IMR-90 (cell line): ENCODE measurements at regions not wholly inside any gene's neighbourhood (a gene's known extent, or its start where the extent isn't known, plus 50 kb on each side); places are given as distances from the start of the nearest gene placed in this dataset.

Experiments used
- ATAC-seq: fragments of 200-7000 bp; cut with Tn5 transposase; 2 replicates; pipeline ENCODE4 v1.9.1; 2020; ENCODE audit warnings: low read depth, mild to moderate bottlenecking, moderate library complexity
- BruUV-seq: library from RNA; stranded (reverse); fragments of 400-500 nt; replicated peaks from 2 replicates; lab custom pipeline; 2021; lab: Mats Ljungman, UMichigan
- CTCF ChIA-PET: fragments of 300-600 bp; formaldehyde crosslinking; extraction: SDS; loops from one replicate; lab custom pipeline; 2021; ENCODE audit warnings: antibody characterized with exemption; lab: Yijun Ruan, JAX
- POLR2A ChIA-PET: fragments of 300-600 bp; sonication (Branson Sonifier 250); formaldehyde crosslinking; loops from one replicate; lab custom pipeline; 2022; ENCODE audit warnings: antibody characterized with exemption; ENCODE audit not compliant: unreplicated experiment; lab: Charles Lee
- DNase-seq: peaks from one replicate; pipeline ENCODE4 v3.0.0; 2013
- H2AFZ ChIP-seq: replicated peaks from 2 replicates; pipeline ENCODE3; 2013; ENCODE audit warnings: low read length, mild to moderate bottlenecking; ENCODE audit not compliant: poor library complexity
- H2AK5ac ChIP-seq: 2 replicates; pipeline ENCODE4 v1.6.1; 2013; ENCODE audit warnings: low read depth, low read length, inconsistent platforms
- H2AK9ac ChIP-seq: replicated peaks from 2 replicates; pipeline ENCODE3; 2013; ENCODE audit warnings: mild to moderate bottlenecking, low read depth, low read length, moderate library complexity; ENCODE audit not compliant: poor library complexity
- H2BK120ac ChIP-seq: 2 replicates; pipeline ENCODE4 v1.6.1; 2013; ENCODE audit warnings: low read depth, low read length, inconsistent platforms
- H2BK15ac ChIP-seq: 3 replicates; pipeline ENCODE4 v1.6.1; 2013; ENCODE audit warnings: low read depth, low read length, inconsistent platforms
- H2BK20ac ChIP-seq: 2 replicates; pipeline ENCODE4 v1.6.1; 2013; ENCODE audit warnings: low read depth, mild to moderate bottlenecking, inconsistent platforms, low read length, moderate library complexity
- H2BK5ac ChIP-seq: 2 replicates; pipeline ENCODE4 v1.6.1; 2013; ENCODE audit warnings: mild to moderate bottlenecking, low read depth, low read length, inconsistent platforms; ENCODE audit not compliant: poor library complexity, severe bottlenecking
- H3K14ac ChIP-seq: replicated peaks from 2 replicates; pipeline ENCODE4 v1.6.1; 2013; ENCODE audit warnings: low read depth, low read length, inconsistent platforms
- H3K18ac ChIP-seq: 2 replicates; pipeline ENCODE4 v1.6.1; 2013; ENCODE audit warnings: low read depth, low read length, control low read depth
- H3K23ac ChIP-seq: 2 replicates; pipeline ENCODE4 v1.6.1; 2013; ENCODE audit warnings: low read depth, low read length, inconsistent platforms
- H3K27ac ChIP-seq: 2 replicates; pipeline ENCODE4 v1.5.1; 2013; ENCODE audit warnings: mild to moderate bottlenecking, control low read depth, low read length; ENCODE audit not compliant: insufficient read depth
- H3K27me3 ChIP-seq: 2 replicates; pipeline ENCODE4 v1.6.1; 2013; ENCODE audit warnings: low read length; ENCODE audit not compliant: control insufficient read depth, insufficient read depth
- H3K36me3 ChIP-seq: 2 replicates; pipeline ENCODE4 v1.6.1; 2013; ENCODE audit warnings: low read length, mixed read lengths; ENCODE audit not compliant: control insufficient read depth, insufficient read depth
- H3K4ac ChIP-seq: 2 replicates; pipeline ENCODE4 v1.6.1; 2013; ENCODE audit warnings: low read depth, low read length, inconsistent platforms
- H3K4me1 ChIP-seq: 2 replicates; pipeline ENCODE4 v1.6.1; 2013; ENCODE audit warnings: low read length, mixed read lengths; ENCODE audit not compliant: control insufficient read depth, insufficient read depth
- H3K4me2 ChIP-seq: 2 replicates; pipeline ENCODE4 v1.6.1; 2013; ENCODE audit warnings: low read depth, mild to moderate bottlenecking, control low read depth, low read length, moderate library complexity
- H3K4me3 ChIP-seq: 2 replicates; pipeline ENCODE4 v1.5.1; 2013; ENCODE audit warnings: low read depth, mild to moderate bottlenecking, control low read depth, low read length, moderate library complexity; ENCODE audit not compliant: insufficient read depth
- H3K56ac ChIP-seq: 2 replicates; pipeline ENCODE4 v1.6.1; 2013; ENCODE audit warnings: low read length, inconsistent platforms; ENCODE audit not compliant: insufficient read depth; ENCODE audit errors: extremely low read depth
- H3K79me1 ChIP-seq, 2 experiments: 2 replicates each; pipeline ENCODE4 v1.6.1; 2013; ENCODE audit warnings: low read length in 2 of 2, inconsistent platforms in 1 of 2, low read depth in 1 of 2
- H3K9ac ChIP-seq: 2 replicates; pipeline ENCODE4 v1.6.1; 2013; ENCODE audit warnings: low read depth, low read length, control low read depth
- H3K9me1 ChIP-seq: 2 replicates; pipeline ENCODE4 v1.6.1; 2013; ENCODE audit warnings: low read length, inconsistent platforms; ENCODE audit not compliant: insufficient read depth
- H3K9me3 ChIP-seq: 2 replicates; pipeline ENCODE4 v1.6.1; 2013; ENCODE audit warnings: low read length; ENCODE audit not compliant: control insufficient read depth, insufficient read depth
- H4K20me1 ChIP-seq: 2 replicates; pipeline ENCODE4 v1.6.1; 2013; ENCODE audit warnings: low read length, inconsistent platforms; ENCODE audit not compliant: insufficient read depth
- H4K5ac ChIP-seq: 2 replicates; pipeline ENCODE4 v1.6.1; 2013; ENCODE audit warnings: mild to moderate bottlenecking, low read depth, low read length, control low read depth
- H4K8ac ChIP-seq, 2 experiments: 2 replicates each; pipeline ENCODE4 v1.6.1; 2013; ENCODE audit warnings: low read depth in 2 of 2, low read length in 2 of 2, control low read depth in 1 of 2, inconsistent platforms in 1 of 2
- H4K91ac ChIP-seq: 2 replicates; pipeline ENCODE4 v1.6.1; 2013; ENCODE audit warnings: low read depth, low read length, inconsistent platforms; ENCODE audit not compliant: insufficient read depth
- BHLHE40 ChIP-seq: fragments of 150-350 bp; IDR thresholded peaks from 2 replicates; pipeline ENCODE4 v1.6.1; 2016; ENCODE audit warnings: mild to moderate bottlenecking, low read depth, low read length
- CEBPB ChIP-seq: IDR thresholded peaks from 2 replicates; pipeline ENCODE4 v1.6.1; 2012; ENCODE audit warnings: low read depth, low read length, improper control_type of control experiment
- CHD1 ChIP-seq: IDR thresholded peaks from 2 replicates; pipeline ENCODE4 v1.6.1; 2012; ENCODE audit warnings: low read depth, low read length, improper control_type of control experiment
- CTCF ChIP-seq: conservative IDR thresholded peaks from 2 replicates; pipeline ENCODE4 v1.5.1; 2012; ENCODE audit warnings: mild to moderate bottlenecking, low read depth, low read length, improper control_type of control experiment
- ELK1 ChIP-seq: fragments of 150-350 bp; IDR thresholded peaks from 2 replicates; pipeline ENCODE4 v1.6.1; 2016; ENCODE audit warnings: low read depth, mild to moderate bottlenecking, low read length, moderate library complexity, borderline replicate concordance
- FOS ChIP-seq: fragments of 150-350 bp; IDR thresholded peaks from 2 replicates; pipeline ENCODE4 v1.6.1; 2016; ENCODE audit warnings: low read depth, low read length
- MAFK ChIP-seq: IDR thresholded peaks from 2 replicates; pipeline ENCODE4 v1.6.1; 2012; ENCODE audit warnings: low read depth, low read length, improper control_type of control experiment
- MAZ ChIP-seq: IDR thresholded peaks from 2 replicates; pipeline ENCODE4 v1.6.1; 2012; ENCODE audit warnings: low read depth, mild to moderate bottlenecking, low read length, improper control_type of control experiment, moderate library complexity, borderline replicate concordance
- MXI1 ChIP-seq: IDR thresholded peaks from 2 replicates; pipeline ENCODE4 v1.6.1; 2012; ENCODE audit warnings: low read depth, mild to moderate bottlenecking, low read length, moderate library complexity, borderline replicate concordance
- NFE2L2 ChIP-seq: fragments of 150-350 bp; IDR thresholded peaks from 2 replicates; pipeline ENCODE4 v1.6.1; 2016; ENCODE audit warnings: low read depth, mild to moderate bottlenecking, low read length
- POLR2A ChIP-seq: IDR thresholded peaks from 2 replicates; pipeline ENCODE4 v1.6.1; 2012; ENCODE audit warnings: mild to moderate bottlenecking, low read depth, low read length
- RAD21 ChIP-seq: IDR thresholded peaks from 2 replicates; pipeline ENCODE4 v1.6.1; 2012; ENCODE audit warnings: low read length, improper control_type of control experiment
- RCOR1 ChIP-seq: IDR thresholded peaks from 2 replicates; pipeline ENCODE4 v1.6.1; 2012; ENCODE audit warnings: mild to moderate bottlenecking, low read length, improper control_type of control experiment; ENCODE audit not compliant: insufficient replicate concordance
- RFX5 ChIP-seq: IDR thresholded peaks from 2 replicates; pipeline ENCODE4 v1.8.0; 2012; ENCODE audit warnings: low read depth, mild to moderate bottlenecking, low read length, moderate library complexity
- SMC3 ChIP-seq: fragments of 150-350 bp; IDR thresholded peaks from 2 replicates; pipeline ENCODE4 v1.6.1; 2016; ENCODE audit warnings: low read depth, mild to moderate bottlenecking, antibody characterized with exemption, low read length, moderate library complexity
- USF2 ChIP-seq: fragments of 150-350 bp; IDR thresholded peaks from 2 replicates; pipeline ENCODE4 v1.6.1; 2017; ENCODE audit warnings: mild to moderate bottlenecking, antibody characterized with exemption, low read length, low read depth
- WGBS, 2 experiments: methylation state at CpG; one replicate each; pipeline versions ENCODE4 v1.1.5 to v1.1.7; 2013; ENCODE audit warnings: missing lambda C conversion rate in 2 of 2; ENCODE audit not compliant: insufficient read length in 1 of 2; ENCODE audit errors: extremely low coverage in 2 of 2; 5-methylcytosine and 5-hydroxymethylcytosine counted together
- dilution Hi-C: fragments of 300-500 bp; cut with HindIII; formaldehyde crosslinking; loops from one replicate; pipeline ENCODE4 v1.14.3; 2018; ENCODE audit warnings: low sequenced_read_pairs; ENCODE audit not compliant: unreplicated experiment
- in situ Hi-C: fragments of 300-500 bp; cut with MboI; formaldehyde crosslinking; loops from 3 replicates; pipeline ENCODE4 v1.14.3; 2019; ENCODE audit warnings: low sequenced_read_pairs, inconsistent platforms, mixed read lengths
- intact Hi-C: fragments of 100-400 bp; cut with micrococcal nuclease; formaldehyde crosslinking; loops from 2 replicates; pipeline ENCODE4 v1.10.0; 2022

- H2BK5ac ChIP-seq = no peak overlapping the region
- no peak overlapping the region for H3K27ac ChIP-seq
- BruUV-seq = no TSS peak
- no peak overlapping the region for H3K56ac ChIP-seq
- no peak overlapping the region for H3K4ac ChIP-seq
- CTCF ChIA-PET = interaction anchor here (0.6 to 1.5 kb wide), 2 partner anchors 12 to 21 kb away, joined by 3 to 5 read pairs; no protein-coding TSS in a partner anchor
- H3K9ac ChIP-seq = no peak overlapping the region
- H3K18ac ChIP-seq = no peak overlapping the region
- no peak overlapping the region for H3K23ac ChIP-seq
- H3K27me3 ChIP-seq = no peaks in the 10 kb centered on the region
- no peak overlapping the region for H3K4me2 ChIP-seq
- no peak overlapping the region for H2AK5ac ChIP-seq
- H4K8ac ChIP-seq = no peak overlapping the region
- intact Hi-C loops (no loop called here), in situ Hi-C loops (no loop called here), dilution Hi-C loops (no loop called here)
- H2AFZ ChIP-seq = no peak overlapping the region
- no peak overlapping the region for H2AK9ac ChIP-seq
- TF ChIP-seq SMC3 (peak; percentile 28), RCOR1 (no peak), FOS (no peak), CTCF (peak; percentile 55), POLR2A (no peak), NFE2L2 (no peak), RFX5 (no peak), CHD1 (no peak), BHLHE40 (no peak), MXI1 (no peak), CEBPB (0 out of 2 replicates have a peak, but pooled peaks have one; percentile 21), USF2 (no peak), ELK1 (no peak), RAD21 (peak; percentile 53), MAZ (no peak), MAFK (no peak)
- no peaks in the 10 kb centered on the region for H3K9me1 ChIP-seq
- no peak overlapping the region for H4K91ac ChIP-seq
- no peaks in the 10 kb centered on the region for H3K9me3 ChIP-seq
- ATAC-seq (peak; percentile 74), DNase-seq (peak; percentile 17)
- H4K5ac ChIP-seq = no peak overlapping the region
- POLR2A ChIA-PET = interaction anchor here (0.5 kb wide), 1 partner anchor 17 kb away, joined by 4 read pairs; no protein-coding TSS in a partner anchor
- no peak overlapping the region for H3K4me3 ChIP-seq
- H2BK120ac ChIP-seq = no peak overlapping the region
- no peaks in the 10 kb centered on the region for H3K79me1 ChIP-seq
- no peak overlapping the region for H2BK20ac ChIP-seq
- H3K4me1 ChIP-seq = no peaks in the 10 kb centered on the region
- no CpG with 5 or more reads among the region's 9 CpGs for WGBS, 2 experiments
- no peaks in the 10 kb centered on the region for H3K36me3 ChIP-seq
- H2BK15ac ChIP-seq = no peak overlapping the region
- no peak overlapping the region for H3K14ac ChIP-seq
- H4K20me1 ChIP-seq = no peaks in the 10 kb centered on the region
Measured at GRCh38 chr13:53782488-53782961, 753.9 kb downstream of the OLFM4 start.
